Parathyroid adenoma (tissue), 2 donors: ENCODE measurements at regions not wholly inside any gene's neighbourhood (a gene's known extent, or its start where the extent isn't known, plus 50 kb on each side); places are given as distances from the start of the nearest gene placed in this dataset.
A peak's percentile ranks its signal among the peaks of the same experiment; 100 is the strongest.

Experiments
- H2AFZ ChIP-seq: fragments of 300-600 bp; sonication (generic); one replicate; pipeline ENCODE4 v1.7.0; 2017; ENCODE audit warnings: antibody characterized with exemption, mild to moderate bottlenecking
- H3K27ac ChIP-seq: fragments of 300-600 bp; sonication (generic); one replicate; pipeline ENCODE4 v1.7.0; 2017
- H3K27me3 ChIP-seq: fragments of 300-600 bp; sonication (generic); one replicate; pipeline ENCODE4 v1.7.0; 2017; ENCODE audit warnings: low read length; ENCODE audit not compliant: control insufficient read depth, insufficient read depth
- H3K36me3 ChIP-seq: fragments of 300-600 bp; sonication (generic); one replicate; pipeline ENCODE4 v1.7.0; 2017; ENCODE audit warnings: low read length; ENCODE audit not compliant: control insufficient read depth, insufficient read depth
- H3K4me1 ChIP-seq: fragments of 300-600 bp; sonication (generic); one replicate; pipeline ENCODE4 v1.7.0; 2017; ENCODE audit warnings: control low read depth
- H3K4me2 ChIP-seq: fragments of 300-600 bp; sonication (generic); one replicate; pipeline ENCODE4 v1.7.0; 2017; ENCODE audit warnings: low read length
- H3K4me3 ChIP-seq: fragments of 300-600 bp; sonication (generic); one replicate; pipeline ENCODE4 v1.7.0; 2017; ENCODE audit warnings: low read depth, low read length
- H3K79me2 ChIP-seq: fragments of 300-600 bp; sonication (generic); one replicate; pipeline ENCODE4 v1.7.0; 2017; ENCODE audit warnings: control low read depth
- H3K9ac ChIP-seq: fragments of 300-600 bp; sonication (generic); one replicate; pipeline ENCODE4 v1.7.0; 2017; ENCODE audit warnings: mild to moderate bottlenecking
- H3K9me3 ChIP-seq: fragments of 300-600 bp; sonication (generic); one replicate; pipeline ENCODE4 v1.7.0; 2017; ENCODE audit warnings: low read length; ENCODE audit not compliant: control insufficient read depth
- TF ChIP-seq, protein P1 (sequence below): fragments of 300-600 bp; sonication (generic); IDR thresholded peaks from one replicate; pipeline ENCODE4 v1.7.0; 2017; ENCODE audit warnings: antibody characterized with exemption, mild to moderate bottlenecking
- donor health status: primary hyperparathyroidism.

DNA sequence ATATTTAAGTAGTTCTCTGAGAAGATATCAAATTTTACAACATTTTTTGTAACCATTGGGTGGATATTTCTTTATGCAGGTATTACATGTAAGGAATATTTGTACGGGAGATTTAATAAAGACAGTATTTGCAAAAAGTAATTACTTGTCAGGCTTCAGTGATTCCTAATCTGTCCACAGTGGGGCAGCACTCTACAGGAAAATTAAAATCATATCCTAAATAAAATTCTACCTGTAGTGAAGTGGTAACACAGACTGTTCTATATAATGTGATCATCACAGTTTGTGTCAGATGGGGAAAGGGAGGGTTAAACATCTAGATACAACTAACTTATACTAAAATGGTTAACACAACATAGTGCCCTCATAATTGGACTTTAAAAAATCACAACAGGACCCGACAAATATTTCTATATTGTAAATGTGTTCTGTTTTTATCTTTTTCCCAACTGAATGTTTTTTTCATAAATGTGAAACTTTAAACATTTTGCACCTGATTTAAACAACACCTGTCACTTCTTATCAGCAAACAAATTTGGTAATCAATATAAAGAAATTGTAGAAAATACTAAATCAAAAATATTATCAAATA is 145.6 kb upstream of the MANEA start:
- no peaks in the 10 kb centered on the region for H3K36me3 ChIP-seq
- H3K4me3 ChIP-seq = no peak overlapping the region
- no peak overlapping the region for H3K4me2 ChIP-seq
- H3K4me1 ChIP-seq = no peaks in the 10 kb centered on the region
- H3K27me3 ChIP-seq = no peaks in the 10 kb centered on the region
- TF ChIP-seq, protein P1, sequence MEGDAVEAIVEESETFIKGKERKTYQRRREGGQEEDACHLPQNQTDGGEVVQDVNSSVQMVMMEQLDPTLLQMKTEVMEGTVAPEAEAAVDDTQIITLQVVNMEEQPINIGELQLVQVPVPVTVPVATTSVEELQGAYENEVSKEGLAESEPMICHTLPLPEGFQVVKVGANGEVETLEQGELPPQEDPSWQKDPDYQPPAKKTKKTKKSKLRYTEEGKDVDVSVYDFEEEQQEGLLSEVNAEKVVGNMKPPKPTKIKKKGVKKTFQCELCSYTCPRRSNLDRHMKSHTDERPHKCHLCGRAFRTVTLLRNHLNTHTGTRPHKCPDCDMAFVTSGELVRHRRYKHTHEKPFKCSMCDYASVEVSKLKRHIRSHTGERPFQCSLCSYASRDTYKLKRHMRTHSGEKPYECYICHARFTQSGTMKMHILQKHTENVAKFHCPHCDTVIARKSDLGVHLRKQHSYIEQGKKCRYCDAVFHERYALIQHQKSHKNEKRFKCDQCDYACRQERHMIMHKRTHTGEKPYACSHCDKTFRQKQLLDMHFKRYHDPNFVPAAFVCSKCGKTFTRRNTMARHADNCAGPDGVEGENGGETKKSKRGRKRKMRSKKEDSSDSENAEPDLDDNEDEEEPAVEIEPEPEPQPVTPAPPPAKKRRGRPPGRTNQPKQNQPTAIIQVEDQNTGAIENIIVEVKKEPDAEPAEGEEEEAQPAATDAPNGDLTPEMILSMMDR = peak; percentile 48
- H3K9me3 ChIP-seq = no peaks in the 10 kb centered on the region
- H2AFZ ChIP-seq = no peak overlapping the region
- no peak overlapping the region for H3K27ac ChIP-seq
- H3K9ac ChIP-seq = no peak overlapping the region
- no peaks in the 10 kb centered on the region for H3K79me2 ChIP-seq

DNA sequence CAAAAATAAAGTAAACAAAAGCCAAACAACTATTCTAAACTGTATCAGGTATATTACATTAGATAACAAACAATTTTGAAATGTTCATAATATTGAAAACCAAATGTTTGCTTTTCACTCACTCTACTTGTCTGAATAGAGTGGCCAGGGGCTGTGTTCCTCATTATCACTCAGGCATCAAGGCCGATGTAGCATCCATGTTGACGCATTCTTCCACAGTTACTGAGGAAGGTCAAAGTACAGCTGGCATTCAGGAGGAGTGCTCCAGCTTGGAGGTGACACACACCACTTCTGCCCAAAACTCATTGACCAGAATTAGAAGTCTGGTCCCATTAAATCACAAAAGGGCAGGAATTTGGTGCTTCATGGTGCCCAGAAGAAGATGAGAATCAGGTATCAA is 137.6 kb upstream of the MANEA start:
- Histone ChIP-seq H3K9ac (no peak overlapping the region), H3K36me3 (no peaks in the 10 kb centered on the region)

DNA sequence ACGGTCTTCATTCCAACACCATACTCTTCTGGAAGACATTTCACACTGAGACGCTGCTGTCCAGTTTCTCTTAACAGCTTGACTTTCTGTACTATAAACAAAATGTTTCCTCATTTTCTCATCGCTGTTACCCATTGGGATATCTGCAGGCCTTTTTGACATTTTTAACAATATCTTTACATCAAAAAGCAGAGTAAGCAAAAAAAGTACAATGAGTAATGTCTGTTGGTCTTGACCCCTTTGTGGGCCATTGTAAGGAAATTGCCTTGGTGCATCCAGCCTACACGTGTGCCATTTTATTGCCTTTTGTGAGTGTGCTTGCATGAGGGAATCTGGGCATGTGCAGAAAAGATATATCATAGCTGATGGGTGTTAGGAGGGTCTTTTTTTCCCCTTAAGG is 129.1 kb upstream of the MANEA start:
- H3K9me3 ChIP-seq = no peaks in the 10 kb centered on the region
- H3K4me3 ChIP-seq = no peak overlapping the region
- H3K36me3 ChIP-seq = no peaks in the 10 kb centered on the region
- TF ChIP-seq, protein P1 = no peak
- no peak overlapping the region for H3K27ac ChIP-seq
- H2AFZ ChIP-seq = no peak overlapping the region
- no peaks in the 10 kb centered on the region for H3K27me3 ChIP-seq
- no peaks in the 10 kb centered on the region for H3K79me2 ChIP-seq
- no peak overlapping the region for H3K4me2 ChIP-seq
- no peaks in the 10 kb centered on the region for H3K4me1 ChIP-seq
- H3K9ac ChIP-seq = no peak overlapping the region

More for the DNA sequence above, 137.6 kb upstream of the MANEA start:
- TF ChIP-seq, protein P1 = no peak
- H3K79me2 ChIP-seq = no peaks in the 10 kb centered on the region
- H3K9me3 ChIP-seq = no peaks in the 10 kb centered on the region
- no peak overlapping the region for H2AFZ ChIP-seq
- no peak overlapping the region for H3K27ac ChIP-seq
- H3K4me1 ChIP-seq = no peaks in the 10 kb centered on the region
- H3K27me3 ChIP-seq = no peaks in the 10 kb centered on the region
- H3K4me3 ChIP-seq = no peak overlapping the region
- no peak overlapping the region for H3K4me2 ChIP-seq

DNA sequence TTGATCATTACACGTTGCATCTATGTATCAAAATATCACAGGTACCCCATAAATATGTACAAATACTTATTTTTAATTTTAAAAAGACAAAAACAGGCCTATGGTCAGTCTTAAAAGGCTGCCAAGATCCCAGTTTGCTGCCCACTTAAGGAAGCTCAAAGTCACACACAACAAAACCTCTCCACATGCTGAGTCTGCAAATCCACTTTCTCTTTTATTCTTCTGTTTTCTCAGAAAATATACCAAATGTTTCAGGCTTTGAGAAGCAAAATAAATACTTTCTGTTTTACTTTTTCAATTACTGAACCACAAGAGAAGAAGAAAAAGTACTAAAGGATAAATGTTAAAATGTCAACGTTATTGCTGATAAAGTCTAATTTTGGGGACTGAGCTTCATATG is 107.8 kb upstream of the MANEA start:
- no peaks in the 10 kb centered on the region for H3K36me3 ChIP-seq
- H3K4me1 ChIP-seq = no peaks in the 10 kb centered on the region
- no peak overlapping the region for H3K4me2 ChIP-seq
- H3K27me3 ChIP-seq = no peaks in the 10 kb centered on the region
- TF ChIP-seq, protein P1 = no peak
- H3K27ac ChIP-seq = no peak overlapping the region
- H3K9ac ChIP-seq = no peak overlapping the region
- no peak overlapping the region for H3K4me3 ChIP-seq
- H3K9me3 ChIP-seq = no peaks in the 10 kb centered on the region
- H3K79me2 ChIP-seq = no peaks in the 10 kb centered on the region
- H2AFZ ChIP-seq = no peak overlapping the region

DNA sequence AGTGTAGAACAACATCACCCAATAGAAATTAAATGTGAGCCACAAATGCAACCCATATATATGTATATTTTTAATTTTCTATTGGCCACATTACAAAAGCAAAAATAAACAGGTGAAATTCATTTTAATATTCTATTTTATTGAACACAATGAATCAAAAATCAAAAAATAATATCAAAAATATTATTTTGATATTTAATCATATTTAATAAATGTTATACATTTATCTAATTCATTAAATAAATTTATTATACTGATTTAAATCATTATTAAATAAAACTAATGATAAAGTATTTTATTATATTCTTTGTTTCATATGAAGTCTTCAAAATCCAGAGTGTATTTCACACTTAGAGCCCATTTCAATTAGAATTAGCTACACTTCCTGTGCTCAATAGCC is 98.4 kb upstream of the MANEA start:
- Histone ChIP-seq H3K4me1 (no peaks in the 10 kb centered on the region), H3K27ac (no peak overlapping the region), H3K4me3 (no peak overlapping the region), H3K9me3 (no peaks in the 10 kb centered on the region), H3K36me3 (no peaks in the 10 kb centered on the region), H3K4me2 (no peak overlapping the region), H2AFZ (no peak overlapping the region), H3K27me3 (no peaks in the 10 kb centered on the region), H3K9ac (no peak overlapping the region), H3K79me2 (no peaks in the 10 kb centered on the region)
- TF ChIP-seq, protein P1 = no peak
